OCI-LY7 (cell line): ENCODE measurements at regions not wholly inside any gene's neighbourhood (a gene's known extent, or its start where the extent isn't known, plus 50 kb on each side); places are given as distances from the start of the nearest gene placed in this dataset.

ENCODE experiments used
- CTCF ChIP-seq: fragments of 200-600 bp; sonication (generic); conservative IDR thresholded peaks from 2 replicates; pipeline ENCODE4 v1.5.1; 2014; ENCODE audit warnings: mild to moderate bottlenecking, antibody characterized with exemption, low read length, moderate library complexity, mixed read lengths
- EZH2phosphoT487 ChIP-seq: fragments of 200-600 bp; sonication (generic); IDR thresholded peaks from 2 replicates; pipeline ENCODE4 v1.6.1; 2018; ENCODE audit warnings: low read depth, borderline replicate concordance, mild to moderate bottlenecking, mixed run types, antibody characterized with exemption, low read length, moderate library complexity, mixed read lengths

DNA sequence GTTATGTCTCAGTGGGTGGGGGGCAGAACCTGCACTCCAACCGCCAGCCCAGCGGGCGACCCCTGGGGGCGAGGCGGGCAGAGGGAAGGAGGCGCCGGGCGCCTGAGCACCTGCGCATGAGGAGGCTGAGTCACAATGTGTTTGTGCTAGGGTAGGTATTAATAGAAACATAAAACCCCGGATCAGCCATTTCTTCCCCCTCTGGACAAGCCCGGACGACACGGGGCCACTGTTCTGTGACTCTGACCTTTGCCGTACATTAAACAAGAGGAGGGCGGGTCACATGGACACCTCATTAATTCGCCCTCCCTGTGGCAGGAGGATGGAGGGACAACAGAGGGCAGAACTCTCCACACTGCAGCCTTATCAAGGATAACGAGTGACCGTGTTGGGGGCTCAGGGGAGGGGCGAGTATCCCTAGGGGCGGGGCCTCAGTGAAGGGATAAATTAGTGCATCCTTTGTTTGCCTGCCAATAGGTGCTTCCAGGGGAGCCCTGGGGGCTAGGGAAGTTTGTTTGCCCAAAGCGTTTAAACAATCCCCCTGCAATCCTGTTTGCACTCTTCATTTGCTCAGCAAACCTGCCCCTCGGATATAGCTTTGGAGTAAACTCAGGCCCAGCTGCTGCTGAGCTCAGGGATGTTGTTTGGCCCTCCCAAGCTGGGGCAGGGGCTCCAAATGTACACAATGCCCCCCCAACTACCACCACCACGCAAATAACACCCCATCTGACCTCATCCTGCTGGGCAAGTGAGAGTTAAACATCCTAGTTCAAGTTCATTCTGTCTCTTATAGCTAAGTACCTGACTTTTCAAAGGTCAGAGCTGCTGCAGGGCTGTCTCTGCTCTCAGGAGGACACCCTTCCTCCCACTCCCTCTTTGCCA, 171.2 kb upstream of the GLI2 start:
- TF ChIP-seq CTCF (no peak), EZH2phosphoT487 (no peak)
